HEK293 (cell line): ENCODE measurements at regions not wholly inside any gene's neighbourhood (a gene's known extent, or its start where the extent isn't known, plus 50 kb on each side); places are given as distances from the start of the nearest gene placed in this dataset.

Experiments
- CTCF ChIA-PET: fragments of 350-600 bp; formaldehyde crosslinking; extraction: SDS; loops from one replicate; lab custom pipeline; 2021; ENCODE audit warnings: antibody characterized with exemption; lab: Yijun Ruan, JAX
- POLR2A ChIA-PET: fragments of 300-600 bp; formaldehyde crosslinking; extraction: SDS; loops from one replicate; lab custom pipeline; 2020; ENCODE audit warnings: antibody characterized with exemption, inconsistent platforms; lab: Yijun Ruan, JAX
- H3K27ac ChIP-seq: fragments of 200-500 bp; sonication (Bioruptor generic); 2 replicates; pipeline ENCODE4 v1.5.1; 2014; ENCODE audit warnings: low read depth, low read length, control low read depth, inconsistent platforms; ENCODE audit errors: extremely low read depth
- H3K36me3 ChIP-seq, 2 experiments: fragments of 200-500 bp in 1 of 2; sonication (Bioruptor generic) in 1 of 2; 1 replicate in 1 of 2; 2 replicates in 1 of 2; pipeline ENCODE4 v1.5.1; 2014 to 2017; ENCODE audit warnings: inconsistent platforms in 2 of 2, low read length in 2 of 2; ENCODE audit not compliant: control insufficient read depth in 2 of 2, insufficient read depth in 1 of 2
- H3K4me1 ChIP-seq: fragments of 200-500 bp; sonication (Bioruptor generic); 2 replicates; pipeline ENCODE4 v1.5.1; 2014; ENCODE audit warnings: mild to moderate bottlenecking, low read length, inconsistent platforms; ENCODE audit not compliant: control insufficient read depth, insufficient read depth
- H3K4me3 ChIP-seq: 2 replicates; pipeline ENCODE4 v1.5.1; 2011; ENCODE audit warnings: low read depth, mild to moderate bottlenecking, control low read depth, low read length, moderate library complexity
- H3K9me3 ChIP-seq: fragments of 200-500 bp; sonication (Bioruptor generic); 2 replicates; pipeline ENCODE4 v1.5.1; 2014; ENCODE audit warnings: low read depth, low read length, inconsistent platforms; ENCODE audit not compliant: control insufficient read depth, insufficient read depth
- HOXA7 ChIP-seq: sonication (generic); formaldehyde crosslinking; IDR thresholded peaks from 2 replicates; pipeline ENCODE4 v1.8.1; 2022; ENCODE audit warnings: missing genetic modification reagents, borderline replicate concordance
- KLF1 ChIP-seq: fragments of 450-650 bp; formaldehyde crosslinking; IDR thresholded peaks from 2 replicates; pipeline ENCODE4 v1.5.1; 2016; ENCODE audit warnings: missing biosample characterization, missing genetic modification characterization
- KLF9 ChIP-seq: fragments of 450-650 bp; formaldehyde crosslinking; IDR thresholded peaks from 2 replicates; pipeline ENCODE4 v1.5.1; 2016; ENCODE audit warnings: missing biosample characterization, missing genetic modification characterization, low read depth
- MZF1 ChIP-seq: fragments of 450-650 bp; formaldehyde crosslinking; IDR thresholded peaks from 2 replicates; pipeline ENCODE4 v1.5.1; 2017; ENCODE audit warnings: missing biosample characterization, missing genetic modification characterization, borderline replicate concordance
- PRDM1 ChIP-seq: fragments of 450-650 bp; formaldehyde crosslinking; IDR thresholded peaks from 2 replicates; pipeline ENCODE4; 2016; ENCODE audit warnings: missing biosample characterization, missing genetic modification characterization
- SALL2 ChIP-seq: fragments of 450-650 bp; formaldehyde crosslinking; IDR thresholded peaks from 2 replicates; pipeline ENCODE4 v1.5.0; 2017; ENCODE audit warnings: missing biosample characterization, mild to moderate bottlenecking, missing genetic modification characterization, borderline replicate concordance
- ZNF2 ChIP-seq: fragments of 450-650 bp; formaldehyde crosslinking; IDR thresholded peaks from 2 replicates; pipeline ENCODE4 v1.5.1; 2016; ENCODE audit warnings: missing biosample characterization, missing genetic modification characterization
- ZNF266 ChIP-seq: fragments of 450-650 bp; formaldehyde crosslinking; IDR thresholded peaks from 2 replicates; pipeline ENCODE4 v1.5.1; 2016; ENCODE audit warnings: missing biosample characterization, missing genetic modification characterization, low read depth
- ZNF391 ChIP-seq: fragments of 450-650 bp; formaldehyde crosslinking; IDR thresholded peaks from 2 replicates; pipeline ENCODE4 v1.5.1; 2016; ENCODE audit warnings: low read depth, missing biosample characterization, missing genetic modification characterization, borderline replicate concordance
- ZNF404 ChIP-seq: fragments of 450-650 bp; formaldehyde crosslinking; IDR thresholded peaks from 2 replicates; pipeline ENCODE4 v1.5.1; 2017; ENCODE audit warnings: missing biosample characterization, missing genetic modification characterization
- ZNF544 ChIP-seq: fragments of 450-650 bp; formaldehyde crosslinking; IDR thresholded peaks from 2 replicates; pipeline ENCODE4 v1.5.0; 2017; ENCODE audit warnings: missing biosample characterization, missing genetic modification characterization
- ZNF585B ChIP-seq: fragments of 450-650 bp; formaldehyde crosslinking; IDR thresholded peaks from 2 replicates; pipeline ENCODE4 v1.5.1; 2016; ENCODE audit warnings: missing biosample characterization, missing genetic modification characterization
- ZNF621 ChIP-seq: fragments of 450-650 bp; formaldehyde crosslinking; IDR thresholded peaks from 2 replicates; pipeline ENCODE4 v1.5.1; 2017; ENCODE audit warnings: missing biosample characterization, missing genetic modification characterization
- ZNF654 ChIP-seq: fragments of 450-650 bp; formaldehyde crosslinking; IDR thresholded peaks from 2 replicates; pipeline ENCODE4 v1.5.1; 2016; ENCODE audit warnings: low read depth, missing biosample characterization, missing genetic modification characterization
- ZNF658 ChIP-seq: fragments of 450-650 bp; formaldehyde crosslinking; IDR thresholded peaks from 2 replicates; pipeline ENCODE4; 2016; ENCODE audit warnings: missing biosample characterization, missing genetic modification characterization
- ZNF664 ChIP-seq: fragments of 450-650 bp; formaldehyde crosslinking; IDR thresholded peaks from 2 replicates; pipeline ENCODE4 v1.5.1; 2016; ENCODE audit warnings: missing biosample characterization, missing genetic modification characterization
- ZNF837 ChIP-seq: fragments of 450-650 bp; formaldehyde crosslinking; IDR thresholded peaks from 2 replicates; pipeline ENCODE4 v1.5.1; 2016; ENCODE audit warnings: missing biosample characterization, missing genetic modification characterization
- TF ChIP-seq, protein P1 (sequence below): fragments of 450-650 bp; formaldehyde crosslinking; IDR thresholded peaks from 2 replicates; pipeline ENCODE4 v1.5.1; 2016; ENCODE audit warnings: missing biosample characterization, missing genetic modification characterization
- TF ChIP-seq, protein P2 (sequence below): fragments of 450-650 bp; formaldehyde crosslinking; IDR thresholded peaks from 2 replicates; pipeline ENCODE4 v1.5.1; 2016; ENCODE audit warnings: missing biosample characterization, missing genetic modification characterization
- TF ChIP-seq, protein P3 (sequence below): fragments of 450-650 bp; formaldehyde crosslinking; conservative IDR thresholded peaks from 2 replicates; pipeline ENCODE4 v1.5.1; 2016; ENCODE audit warnings: low read depth, missing biosample characterization, missing genetic modification characterization
- TF ChIP-seq, protein P4 (sequence below): fragments of 450-650 bp; formaldehyde crosslinking; IDR thresholded peaks from 2 replicates; pipeline ENCODE4 v1.5.1; 2016; ENCODE audit warnings: missing biosample characterization, missing genetic modification characterization

DNA sequence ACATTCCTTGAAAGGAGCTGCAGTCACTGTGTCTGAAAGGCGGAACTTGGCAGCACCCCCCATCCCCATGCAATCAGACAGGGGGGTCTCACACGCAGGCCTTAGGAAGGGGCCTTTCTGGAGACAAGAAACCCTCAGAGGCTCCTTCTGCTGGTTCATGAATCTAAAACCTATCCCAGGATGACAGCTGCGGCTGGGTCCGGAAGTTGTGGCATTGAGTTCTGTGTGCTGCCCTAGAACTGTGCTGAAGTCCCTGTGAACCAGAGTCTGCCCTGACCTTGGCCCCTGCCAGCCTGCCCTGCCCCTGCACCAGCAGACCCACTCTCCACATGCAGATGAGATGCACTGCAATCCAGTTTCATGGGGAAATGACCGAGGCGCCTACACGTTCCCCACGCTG lies 268.0 kb downstream of the CTTN start (continued):
- TF ChIP-seq HOXA7 (CRISPR knock-in tag), result no peak
- TF ChIP-seq ZNF664, result no peak
- no peak for TF ChIP-seq ZNF837
- no peak for TF ChIP-seq ZNF585B
- no peak for TF ChIP-seq PRDM1 (tag by site-specific recombination)

DNA sequence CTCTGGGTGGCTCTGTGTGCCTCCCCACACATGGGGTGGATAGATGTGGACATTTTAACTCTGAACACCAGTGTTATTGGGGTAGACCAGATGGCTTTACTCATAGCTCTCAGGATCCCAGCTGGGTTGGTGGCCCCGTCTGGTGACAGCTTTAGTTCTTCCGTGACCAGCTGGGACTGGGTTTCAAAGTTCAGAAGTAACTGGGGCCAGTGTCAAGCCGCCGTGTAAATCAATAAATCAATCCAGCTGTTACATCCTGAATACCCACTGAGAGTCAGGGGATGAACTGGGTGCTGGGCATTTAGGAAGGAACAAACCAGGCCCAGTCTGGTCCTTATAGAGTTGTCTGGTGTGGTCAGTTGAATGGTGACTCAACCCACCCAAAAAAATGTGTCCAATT lies 269.4 kb downstream of the CTTN start:
- ChIA-PET CTCF (no interaction called here), POLR2A (no interaction called here)

More for the DNA sequence above, 269.4 kb downstream of the CTTN start:
- no peak overlapping the region for H3K27ac ChIP-seq
- H3K36me3 ChIP-seq, result no peaks in the 10 kb centered on the region
- TF ChIP-seq ZNF658 (tag by site-specific recombination) (no peak), ZNF544 (tag by site-specific recombination) (no peak), ZNF404 (tag by site-specific recombination) (no peak), SALL2 (tag by site-specific recombination) (no peak), KLF1 (tag by site-specific recombination) (no peak), ZNF266 (tag by site-specific recombination) (no peak), ZNF2 (tag by site-specific recombination) (no peak), MZF1 (tag by site-specific recombination) (no peak), HOXA7 (CRISPR knock-in tag) (no peak), ZNF391 (tag by site-specific recombination) (no peak), ZNF654 (no peak), KLF9 (tag by site-specific recombination) (no peak), ZNF621 (tag by site-specific recombination) (no peak)
- TF ChIP-seq, protein P1, sequence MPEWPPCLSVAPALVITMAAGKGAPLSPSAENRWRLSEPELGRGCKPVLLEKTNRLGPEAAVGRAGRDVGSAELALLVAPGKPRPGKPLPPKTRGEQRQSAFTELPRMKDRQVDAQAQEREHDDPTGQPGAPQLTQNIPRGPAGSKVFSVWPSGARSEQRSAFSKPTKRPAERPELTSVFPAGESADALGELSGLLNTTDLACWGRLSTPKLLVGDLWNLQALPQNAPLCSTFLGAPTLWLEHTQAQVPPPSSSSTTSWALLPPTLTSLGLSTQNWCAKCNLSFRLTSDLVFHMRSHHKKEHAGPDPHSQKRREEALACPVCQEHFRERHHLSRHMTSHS, result no peak
- TF ChIP-seq, protein P2, sequence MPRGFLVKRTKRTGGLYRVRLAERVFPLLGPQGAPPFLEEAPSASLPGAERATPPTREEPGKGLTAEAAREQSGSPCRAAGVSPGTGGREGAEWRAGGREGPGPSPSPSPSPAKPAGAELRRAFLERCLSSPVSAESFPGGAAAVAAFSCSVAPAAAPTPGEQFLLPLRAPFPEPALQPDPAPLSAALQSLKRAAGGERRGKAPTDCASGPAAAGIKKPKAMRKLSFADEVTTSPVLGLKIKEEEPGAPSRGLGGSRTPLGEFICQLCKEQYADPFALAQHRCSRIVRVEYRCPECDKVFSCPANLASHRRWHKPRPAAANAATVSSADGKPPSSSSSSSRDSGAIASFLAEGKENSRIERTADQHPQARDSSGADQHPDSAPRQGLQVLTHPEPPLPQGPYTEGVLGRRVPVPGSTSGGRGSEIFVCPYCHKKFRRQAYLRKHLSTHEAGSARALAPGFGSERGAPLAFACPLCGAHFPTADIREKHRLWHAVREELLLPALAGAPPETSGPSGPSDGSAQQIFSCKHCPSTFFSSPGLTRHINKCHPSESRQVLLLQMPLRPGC (tag by site-specific recombination), result no peak
- TF ChIP-seq, protein P3, sequence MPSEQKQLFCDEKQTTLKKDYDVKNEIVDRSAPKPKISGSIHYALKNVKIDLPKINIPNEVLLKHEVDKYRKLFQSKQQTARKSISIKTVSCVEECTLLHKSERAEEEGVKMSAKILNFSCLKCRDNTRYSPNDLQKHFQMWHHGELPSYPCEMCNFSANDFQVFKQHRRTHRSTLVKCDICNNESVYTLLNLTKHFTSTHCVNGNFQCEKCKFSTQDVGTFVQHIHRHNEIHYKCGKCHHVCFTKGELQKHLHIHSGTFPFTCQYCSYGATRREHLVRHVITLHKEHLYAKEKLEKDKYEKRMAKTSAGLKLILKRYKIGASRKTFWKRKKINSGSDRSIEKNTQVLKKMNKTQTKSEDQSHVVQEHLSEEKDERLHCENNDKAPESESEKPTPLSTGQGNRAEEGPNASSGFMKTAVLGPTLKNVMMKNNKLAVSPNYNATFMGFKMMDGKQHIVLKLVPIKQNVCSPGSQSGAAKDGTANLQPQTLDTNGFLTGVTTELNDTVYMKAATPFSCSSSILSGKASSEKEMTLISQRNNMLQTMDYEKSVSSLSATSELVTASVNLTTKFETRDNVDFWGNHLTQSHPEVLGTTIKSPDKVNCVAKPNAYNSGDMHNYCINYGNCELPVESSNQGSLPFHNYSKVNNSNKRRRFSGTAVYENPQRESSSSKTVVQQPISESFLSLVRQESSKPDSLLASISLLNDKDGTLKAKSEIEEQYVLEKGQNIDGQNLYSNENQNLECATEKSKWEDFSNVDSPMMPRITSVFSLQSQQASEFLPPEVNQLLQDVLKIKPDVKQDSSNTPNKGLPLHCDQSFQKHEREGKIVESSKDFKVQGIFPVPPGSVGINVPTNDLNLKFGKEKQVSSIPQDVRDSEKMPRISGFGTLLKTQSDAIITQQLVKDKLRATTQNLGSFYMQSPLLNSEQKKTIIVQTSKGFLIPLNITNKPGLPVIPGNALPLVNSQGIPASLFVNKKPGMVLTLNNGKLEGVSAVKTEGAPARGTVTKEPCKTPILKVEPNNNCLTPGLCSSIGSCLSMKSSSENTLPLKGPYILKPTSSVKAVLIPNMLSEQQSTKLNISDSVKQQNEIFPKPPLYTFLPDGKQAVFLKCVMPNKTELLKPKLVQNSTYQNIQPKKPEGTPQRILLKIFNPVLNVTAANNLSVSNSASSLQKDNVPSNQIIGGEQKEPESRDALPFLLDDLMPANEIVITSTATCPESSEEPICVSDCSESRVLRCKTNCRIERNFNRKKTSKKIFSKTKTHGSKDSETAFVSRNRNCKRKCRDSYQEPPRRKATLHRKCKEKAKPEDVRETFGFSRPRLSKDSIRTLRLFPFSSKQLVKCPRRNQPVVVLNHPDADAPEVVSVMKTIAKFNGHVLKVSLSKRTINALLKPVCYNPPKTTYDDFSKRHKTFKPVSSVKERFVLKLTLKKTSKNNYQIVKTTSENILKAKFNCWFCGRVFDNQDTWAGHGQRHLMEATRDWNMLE (tag by site-specific recombination), result no peak
- TF ChIP-seq, protein P4, sequence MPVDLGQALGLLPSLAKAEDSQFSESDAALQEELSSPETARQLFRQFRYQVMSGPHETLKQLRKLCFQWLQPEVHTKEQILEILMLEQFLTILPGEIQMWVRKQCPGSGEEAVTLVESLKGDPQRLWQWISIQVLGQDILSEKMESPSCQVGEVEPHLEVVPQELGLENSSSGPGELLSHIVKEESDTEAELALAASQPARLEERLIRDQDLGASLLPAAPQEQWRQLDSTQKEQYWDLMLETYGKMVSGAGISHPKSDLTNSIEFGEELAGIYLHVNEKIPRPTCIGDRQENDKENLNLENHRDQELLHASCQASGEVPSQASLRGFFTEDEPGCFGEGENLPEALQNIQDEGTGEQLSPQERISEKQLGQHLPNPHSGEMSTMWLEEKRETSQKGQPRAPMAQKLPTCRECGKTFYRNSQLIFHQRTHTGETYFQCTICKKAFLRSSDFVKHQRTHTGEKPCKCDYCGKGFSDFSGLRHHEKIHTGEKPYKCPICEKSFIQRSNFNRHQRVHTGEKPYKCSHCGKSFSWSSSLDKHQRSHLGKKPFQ (tag by site-specific recombination), result no peak
- no peak overlapping the region for H3K4me3 ChIP-seq
- no peaks in the 10 kb centered on the region for H3K4me1 ChIP-seq
- H3K9me3 ChIP-seq, result no peaks in the 10 kb centered on the region
